ENCODE measurements at regions not wholly inside any gene's neighbourhood (a gene's known extent, or its start where the extent isn't known, plus 50 kb on each side); places are given as distances from the start of the nearest gene placed in this dataset.

GRCh38 chr5:102690910-102691309 is 64.2 kb upstream of the PAM start:
- Mint-ChIP-seq H3K27ac (no peak overlapping the region), H3K9me3 (ENCODE audit: insufficient read depth) (no peaks in the 10 kb centered on the region), H3K4me1 (no peaks in the 10 kb centered on the region), H3K27me3 (no peaks in the 10 kb centered on the region), H3K4me3 (no peak overlapping the region)
- Histone ChIP-seq H3K36me3 (replicated peaks in 1 of 2; ENCODE audit: control extremely low read depth in 1 of 2, control insufficient read depth in 1 of 2, extremely low read depth in 1 of 2, insufficient read depth in 2 of 2, low read length in 1 of 2) (no peaks in the 10 kb centered on the region), H3K27me3 (replicated peaks in 1 of 4; ENCODE audit: control extremely low read depth in 1 of 4, control insufficient read depth in 3 of 4, insufficient read depth in 4 of 4, low read length in 3 of 4) (no peaks in the 10 kb centered on the region), H4K20me1 (ENCODE audit: control insufficient read depth, insufficient read depth, low read length, poor library complexity, severe bottlenecking) (no peaks in the 10 kb centered on the region), H3K79me2 (ENCODE audit: control insufficient read depth, insufficient read depth, low read length) (no peaks in the 10 kb centered on the region), H3K9ac (ENCODE audit: low read length) (no peak overlapping the region), H3K27ac (ENCODE audit: low read length in 2 of 2) (no peak overlapping the region), H3K4me1 (ENCODE audit: control insufficient read depth in 2 of 2, insufficient read depth in 2 of 2, low read length in 2 of 2) (no peaks in the 10 kb centered on the region), H3K9me3 (ENCODE audit: control extremely low read depth in 1 of 3, control insufficient read depth in 2 of 3, insufficient read depth in 1 of 3, low read length in 2 of 3) (peaks cover 0 to 5% (median 0%) of the 10 kb centered on the region in 3 donors), H3K4me2 (replicated peaks; ENCODE audit: low read depth, low read length, poor library complexity, severe bottlenecking) (no peak overlapping the region), H3K4me3 (ENCODE audit: control extremely low read depth in 1 of 5, extremely low read depth in 1 of 5, insufficient read depth in 1 of 5, low read depth in 2 of 5, low read length in 4 of 5) (no peak overlapping the region), H2AFZ (ENCODE audit: insufficient read depth, low read depth, low read length, poor library complexity, severe bottlenecking) (no peak overlapping the region)
- 78% methylated on average over 1 of the region's 2 CpGs for WGBS (ENCODE audit: insufficient coverage)
- ATAC-seq (ENCODE audit: low read depth) (no peak), DNase-seq (no peak)
- no peak for TF ChIP-seq EZH2 (IDR thresholded peaks at IDR 0.05; ENCODE audit: borderline replicate concordance, insufficient read depth, low read depth, low read length, poor library complexity, severe bottlenecking)
- TF ChIP-seq, protein P1, sequence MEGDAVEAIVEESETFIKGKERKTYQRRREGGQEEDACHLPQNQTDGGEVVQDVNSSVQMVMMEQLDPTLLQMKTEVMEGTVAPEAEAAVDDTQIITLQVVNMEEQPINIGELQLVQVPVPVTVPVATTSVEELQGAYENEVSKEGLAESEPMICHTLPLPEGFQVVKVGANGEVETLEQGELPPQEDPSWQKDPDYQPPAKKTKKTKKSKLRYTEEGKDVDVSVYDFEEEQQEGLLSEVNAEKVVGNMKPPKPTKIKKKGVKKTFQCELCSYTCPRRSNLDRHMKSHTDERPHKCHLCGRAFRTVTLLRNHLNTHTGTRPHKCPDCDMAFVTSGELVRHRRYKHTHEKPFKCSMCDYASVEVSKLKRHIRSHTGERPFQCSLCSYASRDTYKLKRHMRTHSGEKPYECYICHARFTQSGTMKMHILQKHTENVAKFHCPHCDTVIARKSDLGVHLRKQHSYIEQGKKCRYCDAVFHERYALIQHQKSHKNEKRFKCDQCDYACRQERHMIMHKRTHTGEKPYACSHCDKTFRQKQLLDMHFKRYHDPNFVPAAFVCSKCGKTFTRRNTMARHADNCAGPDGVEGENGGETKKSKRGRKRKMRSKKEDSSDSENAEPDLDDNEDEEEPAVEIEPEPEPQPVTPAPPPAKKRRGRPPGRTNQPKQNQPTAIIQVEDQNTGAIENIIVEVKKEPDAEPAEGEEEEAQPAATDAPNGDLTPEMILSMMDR (IDR thresholded peaks at IDR 0.05), result no peak
- intact Hi-C loops (cut with micrococcal nuclease), result no loop called here
- ChIA-PET POLR2A (no interaction called here), CTCF (interaction anchor here (0.5 to 2.7 kb wide), 2 partner anchors 10 to 28 kb away, joined by 3 to 12 read pairs; no protein-coding TSS in a partner anchor)

DNA sequence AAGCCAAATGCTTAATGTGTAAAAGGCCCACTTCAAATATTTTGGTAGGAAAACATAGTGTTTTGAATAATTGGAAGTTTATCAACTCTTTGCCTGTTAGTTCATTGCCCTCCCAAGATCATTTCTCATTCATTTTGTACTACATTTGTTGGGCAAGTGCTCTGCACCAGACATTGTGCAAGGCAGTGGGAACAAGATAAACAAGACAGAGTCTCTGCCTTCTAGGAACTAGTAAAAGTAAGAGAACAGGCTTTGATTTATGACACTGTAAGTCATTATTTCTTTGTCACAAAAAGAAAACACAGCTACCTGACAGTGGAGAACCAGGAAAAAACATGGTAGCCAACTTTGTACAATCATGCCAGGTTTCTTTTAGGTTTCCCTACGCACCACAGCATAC is 63.7 kb upstream of the PAM start:
- ChIA-PET POLR2A (no interaction called here), CTCF (interaction anchor here (2.7 kb wide), 1 partner anchor 10 kb away, joined by 12 read pairs; no protein-coding TSS in a partner anchor)
- Mint-ChIP-seq H3K4me3 (no peak overlapping the region), H3K9me3 (ENCODE audit: insufficient read depth) (no peaks in the 10 kb centered on the region), H3K27me3 (no peaks in the 10 kb centered on the region), H3K27ac (no peak overlapping the region), H3K4me1 (no peaks in the 10 kb centered on the region)
- Histone ChIP-seq H3K9me3 (ENCODE audit: control extremely low read depth in 1 of 3, control insufficient read depth in 2 of 3, insufficient read depth in 1 of 3, low read length in 2 of 3) (peaks cover 0 to 5% (median 0%) of the 10 kb centered on the region in 3 donors), H3K79me2 (ENCODE audit: control insufficient read depth, insufficient read depth, low read length) (no peaks in the 10 kb centered on the region), H2AFZ (ENCODE audit: insufficient read depth, low read depth, low read length, poor library complexity, severe bottlenecking) (no peak overlapping the region), H4K20me1 (ENCODE audit: control insufficient read depth, insufficient read depth, low read length, poor library complexity, severe bottlenecking) (no peaks in the 10 kb centered on the region), H3K27ac (ENCODE audit: low read length in 2 of 2) (no peak overlapping the region), H3K9ac (ENCODE audit: low read length) (no peak overlapping the region), H3K4me1 (ENCODE audit: control insufficient read depth in 2 of 2, insufficient read depth in 2 of 2, low read length in 2 of 2) (no peaks in the 10 kb centered on the region), H3K36me3 (replicated peaks in 1 of 2; ENCODE audit: control extremely low read depth in 1 of 2, control insufficient read depth in 1 of 2, extremely low read depth in 1 of 2, insufficient read depth in 2 of 2, low read length in 1 of 2) (no peaks in the 10 kb centered on the region), H3K27me3 (replicated peaks in 1 of 4; ENCODE audit: control extremely low read depth in 1 of 4, control insufficient read depth in 3 of 4, insufficient read depth in 4 of 4, low read length in 3 of 4) (no peaks in the 10 kb centered on the region), H3K4me3 (ENCODE audit: control extremely low read depth in 1 of 5, extremely low read depth in 1 of 5, insufficient read depth in 1 of 5, low read depth in 2 of 5, low read length in 4 of 5) (no peak overlapping the region), H3K4me2 (replicated peaks; ENCODE audit: low read depth, low read length, poor library complexity, severe bottlenecking) (no peak overlapping the region)
- WGBS (ENCODE audit: insufficient coverage), result 78% methylated on average over 1 of the region's 1 CpG
- TF ChIP-seq, protein P1 (IDR thresholded peaks at IDR 0.05), result no peak
- no peak for TF ChIP-seq EZH2 (IDR thresholded peaks at IDR 0.05; ENCODE audit: borderline replicate concordance, insufficient read depth, low read depth, low read length, poor library complexity, severe bottlenecking)
- ATAC-seq (ENCODE audit: low read depth) (no peak), DNase-seq (no peak)
- intact Hi-C loops (cut with micrococcal nuclease), result no loop called here

Data from B cell (primary cell).